COLO668 (cell line): ENCODE measurements at regions not wholly inside any gene's neighbourhood (a gene's known extent, or its start where the extent isn't known, plus 50 kb on each side); places are given as distances from the start of the nearest gene placed in this dataset.
A peak's percentile ranks its signal among the peaks of the same experiment; 100 is the strongest.

Experiments
- DNase-seq: peaks from one replicate; lab custom pipeline; 2025; ENCODE audit not compliant: unreplicated experiment; lab: John Stamatoyannopoulos, UW

DNA sequence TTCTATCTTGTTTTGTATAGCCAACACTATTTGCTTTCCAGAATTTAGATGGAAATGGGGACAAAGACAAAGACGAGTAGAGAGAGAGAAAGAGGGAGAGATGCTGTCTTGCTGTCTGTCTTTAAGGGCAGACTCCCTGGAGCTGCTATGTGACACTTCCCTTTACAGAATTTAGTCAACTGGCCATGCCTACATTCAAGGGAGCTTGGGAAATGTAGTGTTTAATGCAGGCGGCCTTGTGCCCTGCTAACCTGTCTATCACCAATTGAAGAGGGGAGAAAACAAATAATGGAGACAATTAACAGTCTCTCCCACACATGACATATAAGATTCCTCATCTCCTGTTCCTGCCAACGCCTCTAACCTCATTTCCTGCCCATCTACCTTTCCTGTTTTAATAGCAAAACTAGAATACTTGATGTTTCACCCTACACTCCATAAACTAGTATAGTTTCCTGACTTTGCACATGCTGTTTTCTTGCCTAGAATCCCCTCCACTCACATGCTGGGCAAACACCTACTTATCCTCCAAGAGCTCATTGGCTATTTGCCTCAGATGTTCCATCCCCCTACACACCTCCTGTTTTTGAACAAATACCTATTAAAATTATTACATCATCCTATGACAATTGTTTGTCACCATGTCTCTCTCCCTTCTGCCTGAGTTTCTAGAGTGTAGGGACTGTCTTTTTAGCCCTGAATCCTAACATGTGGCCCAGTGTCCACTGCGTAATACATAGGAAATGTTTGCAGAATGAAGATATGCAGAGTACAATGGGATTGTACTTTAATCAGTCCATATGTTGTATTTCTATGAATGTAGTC, 117.2 kb downstream of the SLC25A24 start:
- DNase-seq: peak; percentile 32

DNA sequence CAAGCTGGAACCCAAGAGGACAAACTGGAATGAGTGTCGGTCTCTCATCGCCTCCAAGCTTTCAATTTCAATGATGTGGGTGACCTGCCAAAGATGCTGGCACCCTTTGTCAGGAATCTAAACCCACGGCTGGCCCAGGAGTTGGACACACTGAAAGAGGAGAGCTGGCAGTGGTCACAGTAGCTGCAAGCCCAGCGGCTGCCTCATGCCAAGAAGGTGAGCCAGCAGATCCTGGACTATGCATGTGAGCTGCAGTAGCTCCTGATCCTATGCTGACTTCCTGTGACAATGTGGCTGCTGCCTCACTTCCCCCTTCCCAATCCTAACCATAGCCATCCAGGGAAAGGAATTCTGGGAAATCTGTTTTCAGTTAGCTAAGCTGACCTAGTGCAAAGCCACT, 117.0 kb upstream of the VAV3 start:
- DNase-seq: no peak

DNA sequence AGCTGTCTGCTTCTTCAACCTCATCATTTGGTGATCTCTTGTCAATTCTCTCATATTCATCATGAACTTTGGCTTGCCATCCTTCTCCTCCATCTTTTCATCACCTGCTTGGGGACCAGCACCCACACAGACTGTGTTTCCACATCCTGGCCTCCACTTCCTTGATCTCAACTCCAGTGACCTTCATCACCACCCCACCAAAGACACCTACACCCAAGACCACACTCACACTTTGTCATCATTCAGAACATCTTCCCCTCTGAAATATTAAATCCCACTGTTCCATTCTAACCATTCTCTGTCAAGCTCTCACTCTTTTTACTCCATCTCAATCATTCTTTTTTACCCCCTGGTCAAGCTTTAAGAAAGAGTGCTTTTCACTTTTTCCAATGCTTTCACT, 115.5 kb upstream of the VAV3 start:
- no peak for DNase-seq

DNA sequence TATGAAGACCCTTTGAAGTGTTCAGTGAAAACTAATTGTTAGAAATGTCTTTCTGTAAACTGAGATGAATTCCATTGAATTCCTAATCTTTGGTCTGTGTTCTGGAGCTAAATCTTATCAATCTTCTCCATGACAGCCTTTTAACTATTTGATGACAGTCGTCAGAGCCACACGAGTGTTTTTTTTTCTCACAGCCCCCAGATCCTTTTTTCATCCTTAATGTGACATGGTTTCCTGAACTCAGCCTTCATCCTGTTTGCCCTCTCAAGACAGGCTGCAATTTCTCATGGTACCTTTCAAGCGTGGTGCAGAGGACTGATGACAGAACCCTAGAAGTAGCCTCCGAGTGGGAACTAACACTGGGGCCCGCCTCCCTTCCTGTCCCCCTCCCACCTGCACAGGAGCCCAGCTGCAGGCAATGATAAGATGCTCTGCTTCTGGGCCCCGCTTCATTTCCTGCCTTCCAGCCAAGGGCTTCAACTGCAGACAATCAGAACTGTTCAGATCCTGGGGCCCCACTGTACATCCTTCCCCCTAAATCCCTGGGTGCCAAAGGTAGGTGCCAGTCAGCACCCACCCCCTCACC, 114.6 kb upstream of the VAV3 start:
- no peak for DNase-seq

DNA sequence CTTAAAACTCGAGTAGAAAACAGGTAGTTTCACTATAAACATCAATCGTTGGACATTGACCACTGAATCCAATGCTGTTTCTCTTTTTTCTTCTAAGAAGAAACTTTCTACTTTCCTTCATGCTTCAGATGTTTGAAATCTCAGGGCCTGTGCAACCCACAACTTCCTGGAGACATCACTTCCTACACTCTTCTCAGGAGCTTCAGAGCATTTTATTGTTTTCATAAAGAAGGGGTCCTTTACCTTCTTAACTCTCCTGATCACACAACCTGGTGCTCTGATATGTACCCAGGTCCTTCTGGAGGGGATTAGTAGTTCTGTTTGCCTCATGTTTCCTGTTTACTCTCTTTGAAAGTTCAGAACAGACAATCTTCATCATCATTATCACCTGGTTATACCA, 113.0 kb upstream of the VAV3 start:
- no peak for DNase-seq

DNA sequence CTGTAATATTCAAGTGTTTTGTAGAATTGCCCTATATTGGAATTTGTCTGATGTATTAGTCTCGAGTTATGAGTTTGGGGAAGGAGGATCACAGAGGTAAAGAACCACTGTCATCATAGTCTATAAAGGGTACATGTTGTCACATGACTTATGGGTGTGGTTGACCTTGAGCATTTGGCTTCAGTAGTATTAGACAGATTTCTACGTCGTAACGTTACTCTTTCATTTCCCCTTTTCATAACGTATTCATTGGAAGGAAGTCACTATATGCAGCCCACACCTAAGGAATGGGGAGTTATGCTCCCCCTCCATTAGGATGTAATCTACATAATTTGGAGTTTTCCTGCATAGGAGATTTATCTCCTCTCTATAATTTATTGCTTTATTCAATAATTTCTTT, 110.1 kb upstream of the VAV3 start:
- DNase-seq: no peak

DNA sequence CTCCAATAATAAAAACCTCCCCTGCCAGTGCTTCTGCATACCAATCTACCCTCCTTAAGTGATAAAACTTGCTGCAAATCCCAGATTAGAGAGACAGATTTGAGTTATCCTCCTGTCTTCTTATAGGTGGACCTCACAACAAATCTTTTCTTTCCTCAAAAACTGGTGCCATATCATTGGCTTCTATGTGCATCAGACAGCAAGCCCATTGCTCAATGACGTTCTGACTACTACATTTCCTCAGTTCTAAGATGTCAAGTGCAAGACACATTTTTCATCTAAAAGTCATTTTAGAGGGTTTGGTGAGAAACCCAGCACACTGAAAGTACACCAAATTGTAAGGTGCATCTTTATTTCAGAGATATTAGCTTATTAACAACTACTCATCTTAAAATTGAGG, 107.8 kb upstream of the VAV3 start:
- no peak for DNase-seq

DNA sequence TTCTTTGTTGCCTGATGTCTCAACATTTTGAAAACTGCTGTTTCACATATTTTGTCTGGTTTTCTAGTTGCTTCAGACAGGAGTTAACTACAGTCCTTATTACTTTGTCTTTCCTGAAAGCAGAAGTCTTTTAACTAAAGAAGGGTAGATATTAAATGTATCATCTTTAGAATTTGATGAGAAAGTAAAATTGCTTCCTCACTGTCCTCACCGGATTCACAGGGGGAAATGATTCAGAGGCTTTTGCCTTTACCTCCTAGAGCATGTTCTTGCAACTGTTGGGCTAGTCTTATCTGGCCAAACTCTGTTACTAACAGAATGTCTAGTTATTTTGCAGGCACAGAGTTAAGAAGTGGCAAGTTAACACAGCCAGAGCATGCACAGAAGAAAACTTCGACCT, 107.2 kb upstream of the VAV3 start:
- no peak for DNase-seq

DNA sequence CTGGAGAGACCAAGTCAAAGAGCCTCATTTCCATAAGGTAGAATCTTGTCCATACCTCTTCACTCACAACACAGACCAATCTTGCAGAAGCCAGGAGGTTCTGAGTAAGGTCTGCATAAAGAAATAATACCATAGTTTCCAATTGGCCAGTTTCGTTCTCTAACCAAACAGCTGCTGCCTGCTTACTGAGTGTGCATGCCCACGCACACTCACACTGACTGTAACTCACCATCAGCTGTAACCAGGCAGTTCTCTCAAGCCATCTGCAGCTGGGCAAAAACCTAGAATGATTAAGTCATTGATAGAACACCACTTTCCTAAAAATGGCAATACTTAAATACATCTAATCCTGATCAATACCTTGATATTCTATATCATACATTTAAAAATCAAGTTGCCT, 106.6 kb upstream of the VAV3 start:
- DNase-seq: no peak

DNA sequence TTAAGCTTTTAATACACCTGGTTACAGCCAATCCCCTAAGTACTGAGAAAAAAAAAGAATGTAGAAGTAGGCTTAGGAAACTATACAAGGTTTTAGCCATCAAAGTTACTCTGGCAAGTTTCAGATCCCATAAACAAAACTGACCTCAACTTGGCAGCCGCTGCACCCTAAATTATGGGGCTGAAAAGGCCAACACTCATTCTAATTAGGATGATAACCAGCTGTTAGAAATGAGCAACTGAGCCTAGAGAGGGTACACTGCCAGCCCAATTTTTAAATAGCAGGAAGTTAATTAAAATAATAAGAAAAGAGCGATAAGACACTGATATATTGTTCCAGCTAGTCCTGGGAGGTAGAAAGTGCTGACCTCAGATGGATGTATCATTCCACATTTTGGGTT, 105.7 kb upstream of the VAV3 start:
- no peak for DNase-seq

DNA sequence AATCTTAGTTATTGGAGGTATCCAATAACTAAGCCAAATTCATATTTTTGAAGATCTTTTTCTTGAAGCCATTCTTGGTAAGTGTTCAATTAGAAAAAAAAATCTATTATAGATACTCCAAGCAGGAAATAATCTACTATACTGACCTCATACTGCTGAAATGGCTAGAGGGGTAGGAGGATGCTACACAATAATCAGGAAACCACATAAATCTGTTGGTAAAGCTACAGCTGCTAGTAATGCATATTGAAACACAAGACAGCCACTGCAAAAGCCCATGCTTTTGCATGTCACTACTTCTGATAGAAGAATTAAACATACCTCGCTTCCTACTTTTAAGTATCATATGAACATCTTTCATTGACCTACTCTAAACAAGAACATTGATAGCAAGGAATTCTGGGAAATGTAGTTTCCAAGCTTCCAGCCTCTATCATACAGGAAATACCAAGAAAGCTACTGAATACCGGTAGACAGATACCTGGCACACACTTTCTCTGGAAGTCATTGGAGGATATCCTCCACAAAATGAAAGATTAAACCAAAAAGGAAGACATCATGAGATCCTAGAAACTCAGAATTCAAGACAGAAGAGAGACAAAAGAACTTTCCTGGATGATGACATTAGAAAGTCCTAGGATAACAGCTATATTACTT, 103.0 kb upstream of the VAV3 start:
- DNase-seq: no peak

DNA sequence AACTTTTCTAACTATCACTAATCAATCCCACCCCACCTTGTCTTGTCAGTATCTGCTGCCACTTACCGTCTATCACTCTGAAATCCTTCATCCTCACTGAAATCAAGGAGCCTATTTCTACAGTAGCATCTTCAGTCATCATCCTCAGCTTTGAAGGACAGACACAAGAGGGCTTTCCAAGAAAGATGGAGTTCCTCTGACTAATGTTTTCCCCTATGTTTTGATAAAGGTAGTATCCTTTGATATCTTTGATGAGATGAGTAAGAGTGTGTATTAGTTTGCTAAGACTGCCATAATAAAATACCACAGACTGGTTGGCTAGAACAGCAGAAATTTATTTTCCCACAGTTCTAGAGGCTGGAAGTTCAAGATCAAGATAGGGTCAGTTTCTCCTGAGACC, 101.8 kb upstream of the VAV3 start:
- no peak for DNase-seq

DNA sequence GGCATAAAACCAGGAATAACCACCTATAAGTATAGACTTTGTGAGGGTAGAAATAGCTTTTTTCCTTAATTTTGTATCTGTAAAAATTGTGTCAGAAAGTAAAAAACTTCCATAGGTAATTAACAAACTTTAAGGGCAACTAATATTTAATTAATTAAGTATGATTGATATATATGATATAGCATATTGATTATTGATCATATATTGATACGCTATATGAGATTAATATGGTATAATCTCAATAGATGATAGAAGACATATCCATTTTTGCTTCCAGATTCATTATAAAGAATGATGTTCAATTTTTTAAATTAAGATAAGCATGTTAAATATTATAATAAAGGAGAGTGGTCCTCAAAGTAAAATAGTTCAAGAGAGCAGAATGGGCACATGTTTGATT, 99.3 kb upstream of the VAV3 start:
- DNase-seq: no peak

DNA sequence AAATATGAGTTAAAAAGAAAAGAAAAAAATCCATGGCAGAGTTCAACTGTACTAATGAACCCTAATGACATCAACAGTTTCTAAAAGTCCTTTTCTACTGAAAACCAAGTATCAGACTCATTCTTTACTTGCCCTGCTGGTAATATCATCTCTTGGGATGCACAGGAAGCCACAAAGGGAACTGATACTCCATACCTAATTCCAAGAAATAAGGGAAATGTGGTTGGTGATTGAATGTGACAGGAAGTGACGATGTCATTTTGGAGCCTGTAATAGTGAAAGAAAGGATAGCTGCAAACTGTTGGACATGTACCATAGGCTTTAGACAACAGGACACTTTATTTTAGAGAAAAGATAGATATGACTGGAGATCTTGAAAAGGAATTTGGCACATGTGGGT, 98.7 kb upstream of the VAV3 start:
- DNase-seq: no peak

DNA sequence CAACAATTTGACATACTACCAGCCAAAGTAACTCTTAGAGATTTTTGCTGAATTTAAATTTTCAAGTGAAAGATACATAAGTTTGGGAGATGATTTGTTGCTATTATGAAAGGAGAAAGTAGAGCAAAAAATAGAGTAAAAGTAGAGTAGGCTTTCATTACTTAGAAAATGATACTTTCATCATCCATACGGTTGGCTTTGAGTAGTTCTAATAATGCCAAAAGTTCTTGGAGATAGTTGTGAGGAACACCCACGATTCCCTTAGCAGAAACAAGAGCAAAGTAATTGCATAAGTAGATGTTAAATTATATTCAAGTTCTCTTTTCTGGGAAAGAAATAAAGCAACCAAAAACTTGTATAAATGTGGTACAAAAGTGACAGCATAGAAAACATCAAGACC, 95.0 kb upstream of the VAV3 start:
- DNase-seq: no peak

DNA sequence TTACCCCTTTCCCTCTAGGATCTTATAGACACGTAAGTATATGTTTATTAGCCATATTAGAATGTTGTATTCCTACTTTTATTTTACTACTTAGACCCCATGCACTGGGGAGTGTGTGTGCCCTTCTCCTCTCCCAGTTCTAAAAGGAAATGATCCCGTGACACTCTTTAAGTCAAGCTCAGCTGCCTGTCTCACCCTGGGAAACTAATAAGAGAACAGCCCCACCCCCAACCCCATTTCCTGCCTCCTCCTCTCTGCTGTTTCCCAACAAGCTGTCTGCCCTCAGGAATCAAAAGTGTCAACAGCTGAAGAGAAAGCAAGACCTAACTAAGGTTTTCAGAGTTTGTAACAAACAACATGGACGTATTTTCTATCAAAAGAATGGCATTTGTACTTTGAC, 92.6 kb upstream of the VAV3 start:
- DNase-seq: no peak

DNA sequence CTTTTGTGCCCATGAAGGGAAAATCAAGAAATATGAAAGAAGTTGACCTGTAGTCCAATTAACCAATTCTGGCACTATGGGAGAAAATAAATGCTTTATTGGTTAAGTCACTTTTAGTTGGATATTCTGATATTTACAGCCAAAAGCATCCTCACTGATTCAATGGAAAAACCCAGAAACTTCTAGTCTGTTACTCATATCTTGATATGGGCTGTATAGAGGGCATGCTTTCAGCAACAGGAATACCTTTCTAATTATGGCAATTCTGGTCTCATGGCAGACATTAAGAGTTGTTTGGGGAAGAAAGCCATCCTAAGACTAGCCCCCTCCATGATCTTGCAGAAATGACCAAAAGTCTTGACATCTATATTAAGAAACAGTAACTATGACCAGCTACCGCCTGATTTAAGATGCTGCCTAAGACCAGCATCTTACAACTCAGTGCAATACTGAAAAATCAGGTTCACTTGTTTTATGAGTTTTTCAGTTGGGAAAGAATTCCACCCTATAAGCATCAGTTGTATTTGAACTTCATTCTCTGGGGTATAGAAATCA, 91.5 kb upstream of the VAV3 start:
- no peak for DNase-seq

DNA sequence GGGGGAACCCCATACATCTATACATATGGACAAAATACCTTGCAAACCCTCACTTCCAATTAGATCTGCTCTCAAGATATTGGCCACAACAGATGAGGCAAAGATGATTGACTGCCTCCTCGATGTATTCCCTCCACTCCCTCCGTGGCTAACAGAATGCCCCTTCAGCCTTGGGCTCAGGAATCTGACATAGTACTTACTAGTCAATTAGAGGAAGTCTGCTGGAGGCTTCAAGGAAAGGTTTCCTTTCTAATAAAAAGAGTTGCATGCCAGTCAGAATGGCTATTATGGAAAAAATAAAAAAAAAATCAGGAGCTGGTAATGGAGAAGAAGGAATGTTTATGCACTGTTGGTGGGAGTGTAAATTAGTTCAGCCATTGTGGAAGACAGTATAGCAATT, 90.4 kb upstream of the VAV3 start:
- no peak for DNase-seq

DNA sequence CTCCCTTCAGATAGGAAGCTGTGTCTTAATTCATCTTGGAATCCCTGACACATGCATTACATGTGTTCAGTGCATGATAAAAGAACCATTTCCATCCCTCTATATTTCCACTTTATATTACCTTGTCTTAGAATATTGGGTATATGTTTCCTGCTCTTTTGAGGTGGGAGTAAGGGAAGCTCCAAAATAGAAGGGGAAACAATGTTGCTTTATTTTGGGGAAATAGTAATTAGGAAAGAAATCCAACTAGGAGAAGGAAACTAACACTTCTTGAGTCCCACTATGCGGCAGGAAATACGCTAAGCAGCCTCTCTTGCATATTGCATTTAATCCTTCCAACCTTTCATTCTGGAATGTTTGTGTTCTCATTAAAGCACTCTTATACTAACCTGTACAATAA, 89.4 kb upstream of the VAV3 start:
- DNase-seq: no peak

DNA sequence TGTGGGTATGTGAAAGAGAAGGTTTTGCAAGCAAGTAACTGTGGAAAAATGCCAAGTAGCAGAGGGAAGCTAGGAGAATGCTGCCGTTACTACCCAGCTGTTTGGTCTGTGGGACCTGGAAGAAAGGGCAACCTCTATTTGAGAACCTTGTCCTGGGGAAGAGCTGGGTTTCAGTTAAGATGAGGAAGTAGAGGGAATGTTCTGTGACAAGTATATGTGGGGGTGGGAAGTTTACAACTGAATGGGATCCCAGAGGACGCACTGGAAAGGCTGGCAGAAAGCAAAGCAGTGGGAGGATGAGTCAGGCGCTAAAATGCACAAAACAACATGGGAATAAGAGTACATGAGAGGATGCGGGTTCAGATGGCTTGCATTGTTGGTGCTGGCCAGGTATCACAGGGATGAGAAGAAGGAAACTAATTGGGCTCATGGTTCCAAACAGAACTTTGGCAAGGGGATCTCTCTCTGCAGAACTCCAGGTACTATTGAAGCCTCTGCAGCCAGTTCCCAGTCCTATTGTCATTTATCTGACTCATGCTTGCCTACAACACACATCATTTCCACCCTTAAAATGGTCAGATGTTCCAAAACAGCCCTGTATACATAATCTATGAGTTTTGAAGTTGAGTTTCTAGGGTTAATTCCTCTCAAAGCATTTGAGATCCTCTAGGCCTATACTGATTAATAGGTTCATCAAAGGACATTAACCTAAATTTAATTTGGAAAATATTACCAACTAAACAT, 88.5 kb upstream of the VAV3 start:
- no peak for DNase-seq

DNA sequence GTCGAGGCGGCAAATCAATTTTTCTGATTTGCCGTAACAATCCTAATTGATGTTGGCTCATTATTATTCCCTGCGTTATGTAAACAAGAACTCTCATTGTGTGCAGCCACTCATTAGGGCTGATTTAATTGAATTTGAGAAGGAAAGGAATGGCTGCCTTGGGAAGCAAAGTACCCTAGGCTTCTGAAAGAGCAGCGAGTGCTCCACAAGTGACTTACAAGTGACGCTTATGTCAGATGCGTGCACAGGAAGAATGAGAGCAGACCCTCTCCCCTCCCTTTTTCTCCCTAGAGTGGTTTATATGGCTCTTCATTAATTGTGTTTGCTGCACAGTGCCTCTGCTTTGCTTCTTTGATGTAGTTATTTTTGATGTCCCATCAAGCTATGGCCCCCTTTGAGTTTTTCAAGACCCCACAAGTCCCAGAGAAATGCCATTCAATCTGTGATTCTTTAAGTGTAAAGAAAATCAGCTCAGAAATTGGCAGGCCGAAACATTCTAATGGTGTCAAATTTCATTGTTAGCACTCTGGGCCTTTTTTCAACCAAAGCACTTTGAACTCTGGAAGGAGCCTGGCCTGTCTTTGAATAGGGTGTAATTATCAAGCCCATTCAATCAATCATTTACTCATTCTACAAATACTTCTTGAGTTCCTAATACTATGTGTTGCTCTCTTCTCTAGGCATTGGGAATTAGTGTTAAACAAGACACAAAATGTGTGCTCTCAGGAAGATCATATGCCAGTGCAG, 86.8 kb upstream of the VAV3 start:
- DNase-seq: no peak
